ENCODE measurements at regions not wholly inside any gene's neighbourhood (a gene's known extent, or its start where the extent isn't known, plus 50 kb on each side); places are given as distances from the start of the nearest gene placed in this dataset.
"Not testable (repeated sequence)": the region's sequence is repeated elsewhere in the genome, so short reads cannot be mapped to it uniquely, and the experiment has no call there.

GRCh38 chr15:20240366-20240917 is 301.2 kb downstream of the GOLGA6L6 start:
- H3K9me3 ChIP-seq (ENCODE audit: insufficient read depth, low read length); H3K36me3 ChIP-seq (ENCODE audit: insufficient read depth, insufficient read length, low read length); H3K9ac ChIP-seq (ENCODE audit: insufficient read length, low read depth); H3K4me1 ChIP-seq (ENCODE audit: insufficient read depth, insufficient read length); H3K4me3 ChIP-seq (ENCODE audit: insufficient read length, low read depth); DNase-seq (ENCODE audit: low read depth, low spot score): not testable (repeated sequence)
- H3K27me3 ChIP-seq (ENCODE audit: insufficient read depth, insufficient read length): peaks cover 30% of the 10 kb centered on the region

- not testable (repeated sequence) for H3K4me1 ChIP-seq (ENCODE audit: insufficient read depth, insufficient read length); H3K9me3 ChIP-seq (ENCODE audit: insufficient read depth, low read length); H3K36me3 ChIP-seq (ENCODE audit: insufficient read depth, insufficient read length, low read length); DNase-seq (ENCODE audit: low read depth, low spot score); H3K4me3 ChIP-seq (ENCODE audit: insufficient read length, low read depth); H3K9ac ChIP-seq (ENCODE audit: insufficient read length, low read depth)
- H3K27me3 ChIP-seq (ENCODE audit: insufficient read depth, insufficient read length): peaks cover 29% of the 10 kb centered on the region
These were observed 302.4 kb downstream of the GOLGA6L6 start for GRCh38 chr15:20239186-20239585.

GRCh38 chr15:20237256-20238020 is 304.2 kb downstream of the GOLGA6L6 start:
- not testable (repeated sequence) for H3K4me1 ChIP-seq (ENCODE audit: insufficient read depth, insufficient read length); H3K36me3 ChIP-seq (ENCODE audit: insufficient read depth, insufficient read length, low read length); H3K9ac ChIP-seq (ENCODE audit: insufficient read length, low read depth); H3K9me3 ChIP-seq (ENCODE audit: insufficient read depth, low read length); DNase-seq (ENCODE audit: low read depth, low spot score); H3K4me3 ChIP-seq (ENCODE audit: insufficient read length, low read depth)
- peaks cover 28% of the 10 kb centered on the region for H3K27me3 ChIP-seq (ENCODE audit: insufficient read depth, insufficient read length)

GRCh38 chr15:20235728-20236127 is 305.9 kb downstream of the GOLGA6L6 start:
- not testable (repeated sequence) for DNase-seq (ENCODE audit: low read depth, low spot score); H3K9me3 ChIP-seq (ENCODE audit: insufficient read depth, low read length); H3K4me3 ChIP-seq (ENCODE audit: insufficient read length, low read depth); H3K36me3 ChIP-seq (ENCODE audit: insufficient read depth, insufficient read length, low read length); H3K4me1 ChIP-seq (ENCODE audit: insufficient read depth, insufficient read length); H3K9ac ChIP-seq (ENCODE audit: insufficient read length, low read depth)
- H3K27me3 ChIP-seq (ENCODE audit: insufficient read depth, insufficient read length): peaks cover 34% of the 10 kb centered on the region

- H3K27me3 ChIP-seq (ENCODE audit: insufficient read depth, insufficient read length): peaks cover 28% of the 10 kb centered on the region
- not testable (repeated sequence) for H3K9me3 ChIP-seq (ENCODE audit: insufficient read depth, low read length); H3K4me1 ChIP-seq (ENCODE audit: insufficient read depth, insufficient read length); H3K36me3 ChIP-seq (ENCODE audit: insufficient read depth, insufficient read length, low read length); DNase-seq (ENCODE audit: low read depth, low spot score); H3K4me3 ChIP-seq (ENCODE audit: insufficient read length, low read depth); H3K9ac ChIP-seq (ENCODE audit: insufficient read length, low read depth)
These were observed 307.5 kb downstream of the GOLGA6L6 start for GRCh38 chr15:20234006-20234540.

- not testable (repeated sequence) for H3K4me3 ChIP-seq (ENCODE audit: insufficient read length, low read depth); DNase-seq (ENCODE audit: low read depth, low spot score); H3K4me1 ChIP-seq (ENCODE audit: insufficient read depth, insufficient read length); H3K9ac ChIP-seq (ENCODE audit: insufficient read length, low read depth); H3K9me3 ChIP-seq (ENCODE audit: insufficient read depth, low read length); H3K36me3 ChIP-seq (ENCODE audit: insufficient read depth, insufficient read length, low read length)
- H3K27me3 ChIP-seq (ENCODE audit: insufficient read depth, insufficient read length): peaks cover 24% of the 10 kb centered on the region
These were observed 309.1 kb downstream of the GOLGA6L6 start for GRCh38 chr15:20232457-20232856.

- H3K36me3 ChIP-seq (ENCODE audit: insufficient read depth, insufficient read length, low read length); H3K4me3 ChIP-seq (ENCODE audit: insufficient read length, low read depth); H3K9ac ChIP-seq (ENCODE audit: insufficient read length, low read depth); H3K4me1 ChIP-seq (ENCODE audit: insufficient read depth, insufficient read length); H3K9me3 ChIP-seq (ENCODE audit: insufficient read depth, low read length); DNase-seq (ENCODE audit: low read depth, low spot score): not testable (repeated sequence)
- peaks cover 21% of the 10 kb centered on the region for H3K27me3 ChIP-seq (ENCODE audit: insufficient read depth, insufficient read length)
These were observed 310.9 kb downstream of the GOLGA6L6 start for GRCh38 chr15:20230656-20231055.

- H3K9me3 ChIP-seq (ENCODE audit: insufficient read depth, low read length): not testable (repeated sequence)
These were observed 312.8 kb downstream of the GOLGA6L6 start for GRCh38 chr15:20228791-20229190.

GRCh38 chr15:20227119-20227853 is 314.3 kb downstream of the GOLGA6L6 start:
- H3K27me3 ChIP-seq (ENCODE audit: insufficient read depth, insufficient read length): peaks cover 26% of the 10 kb centered on the region
- H3K4me1 ChIP-seq (ENCODE audit: insufficient read depth, insufficient read length); H3K4me3 ChIP-seq (ENCODE audit: insufficient read length, low read depth); H3K36me3 ChIP-seq (ENCODE audit: insufficient read depth, insufficient read length, low read length); H3K9me3 ChIP-seq (ENCODE audit: insufficient read depth, low read length); DNase-seq (ENCODE audit: low read depth, low spot score); H3K9ac ChIP-seq (ENCODE audit: insufficient read length, low read depth): not testable (repeated sequence)

More at GRCh38 chr15:20228791-20229190, 312.8 kb downstream of the GOLGA6L6 start:
- peaks cover 25% of the 10 kb centered on the region for H3K27me3 ChIP-seq (ENCODE audit: insufficient read depth, insufficient read length)
- not testable (repeated sequence) for H3K4me3 ChIP-seq (ENCODE audit: insufficient read length, low read depth); H3K36me3 ChIP-seq (ENCODE audit: insufficient read depth, insufficient read length, low read length); H3K9ac ChIP-seq (ENCODE audit: insufficient read length, low read depth); H3K4me1 ChIP-seq (ENCODE audit: insufficient read depth, insufficient read length); DNase-seq (ENCODE audit: low read depth, low spot score)

GRCh38 chr15:20226531-20226930 is 315.1 kb downstream of the GOLGA6L6 start:
- peaks cover 25% of the 10 kb centered on the region for H3K27me3 ChIP-seq (ENCODE audit: insufficient read depth, insufficient read length)
- not testable (repeated sequence) for H3K4me1 ChIP-seq (ENCODE audit: insufficient read depth, insufficient read length); H3K36me3 ChIP-seq (ENCODE audit: insufficient read depth, insufficient read length, low read length); DNase-seq (ENCODE audit: low read depth, low spot score); H3K4me3 ChIP-seq (ENCODE audit: insufficient read length, low read depth); H3K9ac ChIP-seq (ENCODE audit: insufficient read length, low read depth); H3K9me3 ChIP-seq (ENCODE audit: insufficient read depth, low read length)

- DNase-seq (ENCODE audit: low read depth, low spot score); H3K36me3 ChIP-seq (ENCODE audit: insufficient read depth, insufficient read length, low read length); H3K4me1 ChIP-seq (ENCODE audit: insufficient read depth, insufficient read length); H3K9ac ChIP-seq (ENCODE audit: insufficient read length, low read depth); H3K4me3 ChIP-seq (ENCODE audit: insufficient read length, low read depth); H3K9me3 ChIP-seq (ENCODE audit: insufficient read depth, low read length): not testable (repeated sequence)
- H3K27me3 ChIP-seq (ENCODE audit: insufficient read depth, insufficient read length): peaks cover 33% of the 10 kb centered on the region
These were observed 320.5 kb downstream of the GOLGA6L6 start for GRCh38 chr15:20221063-20221462.
